ENCODE measurements at regions not wholly inside any gene's neighbourhood (a gene's known extent, or its start where the extent isn't known, plus 50 kb on each side); places are given as distances from the start of the nearest gene placed in this dataset.

- in situ Hi-C loops (cut with HindIII; ENCODE audit: low sequenced_read_pairs) = no loop called here
- no peak overlapping the region for H3K4me3 ChIP-seq (ENCODE audit: low read depth, low read length)
- no peak for DNase-seq (ENCODE audit: low read depth)
- no peak for TF ChIP-seq CTCF (IDR thresholded peaks at IDR 0.05; ENCODE audit: low read depth, low read length, missing control alignments)
Measured at GRCh38 chrX:11050013-11050412, 61.1 kb upstream of the HCCS start.

DNA sequence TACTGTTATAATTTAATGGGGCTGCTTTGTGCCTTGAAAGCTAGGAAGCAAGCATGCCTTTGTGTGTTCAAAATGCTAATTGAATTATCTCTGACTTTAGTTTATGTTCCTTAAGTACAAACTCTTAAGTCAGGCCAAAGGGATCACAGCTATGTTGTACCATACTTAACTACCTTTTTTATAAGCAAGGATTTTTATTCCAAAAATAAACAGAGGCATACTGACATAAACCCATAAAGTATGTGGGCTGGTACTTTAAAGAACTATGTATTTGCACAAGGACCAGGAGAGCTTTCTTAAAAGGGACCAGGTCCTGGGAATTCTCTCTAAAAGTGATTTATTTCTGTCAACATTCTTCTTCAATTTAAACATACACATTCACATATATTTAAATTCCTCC lies 57.8 kb upstream of the HCCS start:
- no peak overlapping the region for H3K4me3 ChIP-seq (ENCODE audit: low read depth, low read length)
- DNase-seq (ENCODE audit: low read depth) = no peak
- in situ Hi-C loops (cut with HindIII; ENCODE audit: low sequenced_read_pairs) = no loop called here
- no peak for TF ChIP-seq CTCF (IDR thresholded peaks at IDR 0.05; ENCODE audit: low read depth, low read length, missing control alignments)

GRCh38 chrX:11056322-11057176 lies 54.6 kb upstream of the HCCS start:
- no peak for DNase-seq (ENCODE audit: low read depth)
- TF ChIP-seq CTCF (IDR thresholded peaks at IDR 0.05; ENCODE audit: low read depth, low read length, missing control alignments) = no peak
- in situ Hi-C loops (cut with HindIII; ENCODE audit: low sequenced_read_pairs) = no loop called here
- no peak overlapping the region for H3K4me3 ChIP-seq (ENCODE audit: low read depth, low read length)

GRCh38 chrX:11059933-11060332 lies 51.2 kb upstream of the HCCS start:
- in situ Hi-C loops (cut with HindIII; ENCODE audit: low sequenced_read_pairs) = no loop called here
- no peak overlapping the region for H3K4me3 ChIP-seq (ENCODE audit: low read depth, low read length)
- no peak for TF ChIP-seq CTCF (IDR thresholded peaks at IDR 0.05; ENCODE audit: low read depth, low read length, missing control alignments)
- DNase-seq (ENCODE audit: low read depth) = no peak

Measured in astrocyte of the cerebellum (primary cell).